Astrocyte of the hippocampus (primary cell): ENCODE measurements at regions not wholly inside any gene's neighbourhood (a gene's known extent, or its start where the extent isn't known, plus 50 kb on each side); places are given as distances from the start of the nearest gene placed in this dataset.

Experiments used
- DNase-seq: peaks from one replicate; pipeline ENCODE4 v3.0.0; 2011; ENCODE audit warnings: low read depth, low spot score

GRCh38 chr6:44016131-44016870 lies 111.0 kb downstream of the MRPL14 start:
- DNase-seq = peak; percentile 24

- peak; percentile 78 for DNase-seq
Measured at GRCh38 chr6:44012078-44012493, 115.2 kb downstream of the MRPL14 start.

- peak; percentile 65 for DNase-seq
Measured at GRCh38 chr6:44011350-44011920, 115.8 kb downstream of the MRPL14 start.

DNA sequence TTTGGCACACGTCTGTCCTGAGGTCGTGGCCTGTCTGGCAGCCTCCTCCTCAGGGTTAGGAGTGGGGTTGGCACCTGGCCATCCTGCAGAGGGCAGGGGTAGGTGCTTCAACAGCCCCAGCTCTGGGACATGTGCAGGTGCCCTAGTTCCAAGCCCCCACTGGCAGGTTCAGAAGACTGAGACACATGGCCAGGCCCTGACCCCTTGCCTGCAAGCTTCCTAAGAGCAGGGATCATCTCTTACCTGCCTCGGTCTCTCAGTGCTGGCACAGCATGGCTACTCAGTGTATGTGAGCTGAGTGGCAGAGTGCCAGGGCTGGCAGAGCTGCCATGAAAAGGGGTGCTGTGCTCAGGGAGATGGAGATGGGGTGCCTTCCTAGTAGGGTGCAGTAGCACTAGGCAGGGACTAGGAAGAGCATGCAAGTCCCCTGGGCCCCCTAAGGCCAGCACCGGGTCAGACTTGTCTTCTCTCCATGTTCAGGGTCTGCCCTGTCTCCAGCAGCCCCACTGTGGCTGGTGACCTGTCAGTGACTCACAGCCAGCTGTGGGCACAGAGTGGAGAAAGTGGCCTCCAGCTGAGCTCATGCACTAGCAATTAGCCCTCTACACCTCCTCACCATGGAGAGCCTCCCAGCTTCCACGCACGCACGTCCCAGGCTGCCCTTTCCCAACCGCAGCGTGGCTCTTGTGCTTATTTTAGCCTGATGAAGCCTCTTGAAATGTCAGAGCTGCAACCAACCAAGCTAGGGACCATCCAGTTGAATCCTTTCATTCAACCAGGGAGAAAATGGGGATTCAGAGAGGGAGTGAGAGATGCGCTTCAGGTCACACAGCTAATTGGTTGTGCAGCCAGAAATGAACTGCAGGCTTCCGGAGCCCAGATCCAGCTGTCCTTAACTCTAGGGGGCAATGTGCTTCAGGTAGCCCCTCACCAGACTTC lies 116.6 kb downstream of the MRPL14 start:
- DNase-seq = peak; percentile 94

DNA sequence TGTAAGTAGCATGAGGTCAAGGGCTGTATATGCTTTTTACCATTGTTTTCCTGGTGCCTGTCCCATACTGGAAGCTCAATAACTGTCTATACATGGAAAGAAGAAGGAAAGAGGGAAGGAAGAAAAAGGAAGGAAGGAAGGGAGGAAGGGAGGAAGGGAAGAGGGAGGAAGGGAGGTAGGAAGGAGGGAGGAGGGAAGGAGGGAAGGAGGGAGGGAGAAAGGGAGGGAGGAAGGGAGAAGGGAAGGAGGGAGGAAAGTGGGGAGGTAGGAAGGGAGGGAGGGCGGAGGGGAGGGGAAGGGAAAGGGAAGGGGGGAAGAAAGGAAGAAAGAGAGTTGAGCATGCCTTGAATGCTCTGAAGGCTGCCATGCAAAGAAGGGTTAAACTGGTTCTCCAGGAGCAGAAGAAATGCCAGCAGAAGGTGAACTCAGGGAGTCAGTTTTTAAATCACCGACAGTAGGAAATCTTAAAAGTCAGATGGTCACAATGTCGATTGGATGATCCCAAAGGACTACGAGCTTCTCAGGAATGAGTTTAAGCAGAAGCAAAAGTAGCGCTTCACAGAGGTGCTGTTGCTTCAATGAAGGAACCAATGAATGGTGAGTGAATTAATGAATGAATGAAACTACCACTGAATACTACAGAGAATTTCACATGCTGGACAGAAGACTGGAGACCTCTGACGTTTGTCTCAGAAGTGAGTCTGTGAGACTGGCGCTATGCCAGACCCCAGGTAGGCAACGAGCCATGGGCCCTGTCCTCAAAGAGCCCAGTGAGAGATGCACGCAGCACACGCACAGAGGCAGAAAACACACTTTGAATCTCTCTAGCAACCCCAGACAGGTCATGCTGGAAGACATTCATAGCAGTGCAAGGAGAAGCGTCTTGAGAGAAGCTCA lies 117.6 kb downstream of the MRPL14 start:
- peak; percentile 76 for DNase-seq

- no peak for DNase-seq
Measured at GRCh38 chr6:44008821-44009370, 118.4 kb downstream of the MRPL14 start.

DNA sequence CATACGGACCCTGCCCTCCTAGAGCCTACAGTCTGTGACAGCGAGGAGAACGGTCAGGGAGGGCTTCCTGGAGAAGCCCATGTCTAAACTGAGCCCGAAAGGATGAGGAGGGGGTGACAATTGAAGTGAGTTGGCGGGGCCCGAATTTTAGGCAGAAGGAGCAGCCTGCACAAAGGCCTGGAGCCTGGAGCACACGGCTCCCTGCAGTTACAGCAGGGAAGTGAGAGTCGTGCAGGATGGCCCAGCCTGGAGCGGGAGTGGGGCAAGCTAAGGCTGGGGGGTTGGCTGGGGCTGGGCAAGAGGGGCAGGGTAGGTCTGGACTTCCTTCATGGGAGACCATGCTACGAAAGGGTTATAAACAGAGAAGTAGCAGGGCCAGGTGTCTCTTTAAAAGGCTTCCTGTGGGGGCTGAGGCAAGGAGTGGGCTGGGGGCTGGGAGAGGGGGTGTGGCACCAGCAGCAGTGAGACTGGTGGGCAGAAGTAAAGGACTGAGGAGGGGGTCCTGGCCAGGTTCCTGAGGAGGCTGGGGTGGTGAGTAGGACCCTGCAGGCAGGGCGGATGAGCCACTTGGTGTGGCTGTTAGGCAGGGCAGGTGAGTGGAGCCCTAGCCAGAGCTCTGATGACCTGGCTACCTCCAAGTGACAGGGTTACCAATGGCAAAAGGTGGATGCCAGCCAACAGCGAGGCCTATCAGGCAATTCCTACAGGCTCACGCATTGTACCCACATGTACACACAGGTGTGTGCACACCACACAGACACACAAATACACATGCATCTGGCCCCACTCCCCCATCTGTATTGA lies 119.2 kb downstream of the MRPL14 start:
- DNase-seq = no peak

DNA sequence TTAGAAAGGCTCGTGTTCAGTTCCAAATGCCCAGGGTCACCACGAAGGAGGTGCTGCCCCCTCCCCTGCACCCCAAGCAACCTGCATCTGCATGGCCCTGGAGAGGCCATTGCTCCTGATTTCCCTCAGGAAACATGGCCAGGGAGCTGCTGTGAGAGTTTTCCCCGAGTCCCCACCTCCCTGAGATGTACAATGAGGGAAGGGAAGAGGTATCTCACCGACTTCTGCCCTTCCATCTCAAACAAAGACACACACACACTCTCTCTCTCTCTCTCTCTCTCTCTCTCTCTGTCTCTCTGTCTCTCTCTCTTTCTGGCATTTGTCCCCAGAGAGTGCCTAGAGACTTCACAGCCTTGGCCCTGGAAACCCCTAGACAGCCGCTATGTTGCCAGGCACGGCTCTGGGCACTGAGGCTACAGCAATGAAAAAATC lies 120.4 kb downstream of the MRPL14 start:
- DNase-seq = no peak

- peak; percentile 66 for DNase-seq
Measured at GRCh38 chr6:44006123-44006871, 121.0 kb downstream of the MRPL14 start.

DNA sequence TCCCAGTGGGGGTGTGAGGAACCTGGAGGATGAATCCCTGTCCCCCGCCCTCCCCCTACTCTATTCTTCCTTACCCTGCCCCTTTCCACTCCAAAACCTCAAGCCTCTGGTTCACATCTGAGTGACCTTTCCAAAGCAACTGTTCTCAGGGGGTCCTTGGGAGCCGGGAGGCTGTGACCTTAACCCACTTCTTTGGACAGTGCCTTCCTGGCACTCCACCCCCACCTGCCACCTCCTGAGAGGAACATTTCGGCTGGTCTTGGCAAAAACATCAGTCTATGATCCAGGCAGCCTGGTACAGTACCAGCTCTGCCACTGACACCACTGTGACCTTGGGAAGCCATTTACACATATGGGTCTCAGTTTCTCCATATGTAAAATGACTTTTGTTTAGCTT lies 121.7 kb downstream of the MRPL14 start:
- no peak for DNase-seq

GRCh38 chr6:44004625-44005506 lies 122.4 kb downstream of the MRPL14 start:
- DNase-seq = peak; percentile 51

GRCh38 chr6:44004136-44004535 lies 123.1 kb downstream of the MRPL14 start:
- DNase-seq = peak; percentile 7

DNA sequence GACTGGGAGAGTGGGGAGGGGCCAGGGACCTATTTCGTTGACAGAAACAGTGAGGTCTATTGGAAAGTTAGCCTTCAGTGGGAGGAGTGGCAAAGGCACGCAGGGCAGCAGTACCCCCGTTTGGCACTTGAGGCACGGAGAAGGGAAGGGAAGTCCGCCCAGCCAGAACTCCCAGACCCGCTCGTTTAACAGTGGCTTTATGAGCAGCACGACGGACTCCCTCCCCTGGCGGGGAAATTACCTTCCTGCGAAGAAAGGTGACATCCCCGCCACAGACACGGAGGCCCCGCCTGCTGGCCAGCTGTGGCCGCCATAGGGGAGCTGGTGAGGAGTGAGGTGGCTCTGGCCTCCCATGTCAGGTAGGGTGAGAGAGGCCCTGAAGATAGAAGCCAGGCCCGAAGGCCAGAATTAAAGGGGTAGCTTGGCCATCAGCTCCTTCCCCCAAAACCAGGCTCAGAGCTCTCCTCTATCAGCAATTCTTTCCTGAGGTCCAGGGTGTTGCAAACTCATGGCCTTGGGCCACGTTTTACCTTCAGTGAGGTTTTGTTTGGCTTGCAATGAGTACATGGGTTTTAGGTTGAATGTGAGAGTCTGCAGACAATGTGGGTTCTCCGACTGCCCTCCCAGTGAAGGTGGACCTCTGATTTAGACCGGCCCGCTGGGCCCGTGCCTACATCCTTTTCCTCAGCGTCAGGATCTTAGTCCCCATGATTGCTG lies 123.7 kb downstream of the MRPL14 start:
- peak; percentile 16 for DNase-seq

GRCh38 chr6:44002593-44003344 lies 124.5 kb downstream of the MRPL14 start:
- DNase-seq = peak; percentile 87

DNA sequence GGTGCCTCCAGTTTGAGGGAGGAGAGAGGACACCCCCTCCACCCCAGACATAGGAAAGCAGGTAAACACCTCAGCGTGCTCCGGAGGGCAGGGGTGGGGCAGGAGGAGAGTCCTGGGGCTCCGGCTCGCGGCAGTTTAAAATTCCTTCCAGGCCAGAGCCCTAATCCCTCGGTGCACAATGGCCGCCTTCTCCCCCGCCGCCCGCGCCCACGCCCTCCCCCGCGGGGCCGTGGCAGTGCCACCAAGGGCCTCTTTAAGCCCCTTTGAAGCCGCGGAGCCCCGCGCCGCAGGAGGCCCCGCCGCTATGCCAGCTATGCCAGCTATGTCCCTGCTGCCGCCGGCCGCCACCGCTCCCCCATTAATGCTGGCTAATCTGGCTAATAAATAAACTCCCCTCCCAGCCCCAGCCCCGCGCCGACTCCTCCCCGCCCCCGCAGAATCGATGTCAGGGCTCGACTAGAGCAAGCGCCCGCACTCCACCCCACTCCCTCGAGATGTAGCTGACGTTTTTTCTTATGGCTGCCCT lies 125.1 kb downstream of the MRPL14 start:
- peak; percentile 83 for DNase-seq

DNA sequence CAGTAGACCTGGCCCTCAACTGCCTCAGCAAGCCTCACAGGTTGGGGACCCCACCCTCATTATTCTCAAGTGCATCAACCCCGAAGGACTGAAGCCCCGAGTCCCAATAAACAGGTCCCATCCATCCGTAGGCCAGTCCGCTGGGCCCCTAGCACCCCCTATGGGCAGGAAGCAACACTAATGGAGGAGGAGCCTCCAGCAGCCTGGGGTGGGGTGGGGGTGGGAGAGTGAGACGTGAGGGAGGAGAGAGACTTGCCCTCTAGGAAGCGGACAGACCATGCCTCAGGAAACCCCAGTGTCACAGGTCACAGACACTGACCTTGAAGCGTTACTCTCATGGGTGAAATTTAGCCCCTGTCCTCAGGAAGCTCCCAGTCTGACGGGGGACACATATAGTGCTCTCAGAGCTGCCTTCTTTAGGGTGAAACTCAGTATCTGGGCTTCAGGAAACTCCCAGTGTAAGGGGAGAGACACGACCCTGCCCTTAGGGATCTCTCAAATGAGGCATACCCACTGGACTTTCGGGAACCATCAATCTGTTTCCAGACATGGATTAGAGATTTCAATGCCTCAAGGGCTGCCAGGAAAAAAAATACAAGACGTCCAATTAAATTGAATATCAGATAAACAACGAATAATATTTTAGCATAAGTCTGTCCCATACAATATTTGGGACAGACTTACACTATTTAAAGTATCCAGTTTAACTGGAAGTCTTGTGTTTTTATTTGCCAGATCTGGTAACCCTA lies 125.8 kb downstream of the MRPL14 start:
- peak; percentile 43 for DNase-seq
